Activated naive CD4-positive, alpha-beta T cell (primary cell): ENCODE measurements at regions not wholly inside any gene's neighbourhood (a gene's known extent, or its start where the extent isn't known, plus 50 kb on each side); places are given as distances from the start of the nearest gene placed in this dataset.
"Not testable (repeated sequence)": the region's sequence is repeated elsewhere in the genome, so short reads cannot be mapped to it uniquely, and the experiment has no call there.

ENCODE experiments used
- DNase-seq, 4 experiments: peaks; one replicate each; lab custom pipeline; 2025; lab: John Stamatoyannopoulos, UW

DNA sequence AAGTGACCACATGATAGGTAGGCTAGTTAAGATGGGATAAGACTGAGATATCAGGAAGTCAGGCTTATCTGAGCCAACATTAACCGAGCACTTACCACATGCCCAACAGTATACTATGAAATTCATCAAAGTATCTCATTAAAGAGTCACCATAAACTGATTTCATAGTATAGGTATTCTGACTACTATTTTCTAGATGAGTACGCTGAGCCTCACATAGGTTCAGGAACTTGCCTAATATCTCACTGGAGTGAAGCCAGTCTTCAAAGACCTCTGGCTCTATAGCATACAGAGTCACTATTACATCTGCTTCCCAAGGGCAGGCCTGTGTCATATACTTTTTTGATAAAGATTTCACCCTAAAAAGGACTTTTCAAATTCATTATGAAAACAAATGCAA is 115.6 kb upstream of the NGF start:
- DNase-seq: no peak

DNA sequence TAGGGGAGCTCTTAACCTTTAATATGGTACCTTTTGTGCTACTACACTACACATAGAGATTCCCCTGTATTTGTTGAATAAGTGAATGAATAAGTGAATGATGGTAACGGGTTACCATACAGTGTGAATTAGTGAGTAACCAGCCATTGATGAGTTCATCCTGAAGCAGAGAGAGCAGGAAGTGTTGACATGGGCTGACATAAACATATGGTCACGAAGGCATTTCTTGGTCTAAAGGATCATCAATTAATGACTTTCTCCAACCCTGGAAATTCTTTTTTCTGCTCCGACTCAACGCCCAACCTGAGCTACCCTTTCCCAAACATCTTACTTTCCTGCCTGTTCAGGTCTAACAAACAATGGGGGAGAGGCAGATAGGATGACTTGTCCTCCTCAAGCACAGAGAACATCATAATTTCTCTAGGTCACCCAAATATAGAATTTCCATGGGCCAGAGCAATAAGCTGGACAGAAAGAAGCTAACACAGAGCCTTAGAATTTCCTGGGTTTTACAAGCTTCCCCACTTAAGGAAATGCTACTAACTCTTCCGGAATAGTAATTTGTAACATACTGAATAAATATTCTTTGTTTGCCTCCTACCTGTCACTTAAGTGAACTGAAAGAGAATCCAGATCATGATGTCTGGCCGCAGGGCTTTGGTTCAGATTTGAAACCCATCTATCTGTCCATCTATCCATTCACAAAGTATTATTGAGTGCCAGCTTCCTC is 114.7 kb upstream of the NGF start:
- no peak for DNase-seq

DNA sequence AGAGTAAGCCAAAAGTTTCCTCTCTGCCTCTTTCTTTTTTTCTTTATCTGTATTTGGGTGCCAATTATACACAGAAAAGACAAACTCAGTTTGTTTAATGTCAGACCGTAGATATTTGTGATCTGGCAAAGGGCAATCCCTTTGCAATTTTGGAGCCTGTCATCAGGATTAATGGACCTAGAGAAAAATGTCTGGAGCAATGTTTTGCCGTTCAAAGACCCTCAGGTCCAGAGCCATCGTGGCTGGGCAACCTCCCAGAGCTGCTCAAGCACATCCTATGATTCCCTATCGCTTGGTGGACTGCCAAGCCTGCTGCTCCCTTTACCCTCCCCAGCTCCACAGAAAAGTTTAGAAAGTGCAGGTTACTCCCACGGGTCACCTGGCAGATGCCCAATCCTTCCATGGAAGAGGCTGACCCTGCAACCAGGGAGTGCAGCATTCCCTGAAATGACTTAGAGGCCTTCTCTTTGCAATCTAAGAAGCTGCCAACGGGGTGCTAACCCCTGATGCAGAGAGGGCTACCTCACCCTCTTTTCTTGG is 112.5 kb upstream of the NGF start:
- DNase-seq: no peak

DNA sequence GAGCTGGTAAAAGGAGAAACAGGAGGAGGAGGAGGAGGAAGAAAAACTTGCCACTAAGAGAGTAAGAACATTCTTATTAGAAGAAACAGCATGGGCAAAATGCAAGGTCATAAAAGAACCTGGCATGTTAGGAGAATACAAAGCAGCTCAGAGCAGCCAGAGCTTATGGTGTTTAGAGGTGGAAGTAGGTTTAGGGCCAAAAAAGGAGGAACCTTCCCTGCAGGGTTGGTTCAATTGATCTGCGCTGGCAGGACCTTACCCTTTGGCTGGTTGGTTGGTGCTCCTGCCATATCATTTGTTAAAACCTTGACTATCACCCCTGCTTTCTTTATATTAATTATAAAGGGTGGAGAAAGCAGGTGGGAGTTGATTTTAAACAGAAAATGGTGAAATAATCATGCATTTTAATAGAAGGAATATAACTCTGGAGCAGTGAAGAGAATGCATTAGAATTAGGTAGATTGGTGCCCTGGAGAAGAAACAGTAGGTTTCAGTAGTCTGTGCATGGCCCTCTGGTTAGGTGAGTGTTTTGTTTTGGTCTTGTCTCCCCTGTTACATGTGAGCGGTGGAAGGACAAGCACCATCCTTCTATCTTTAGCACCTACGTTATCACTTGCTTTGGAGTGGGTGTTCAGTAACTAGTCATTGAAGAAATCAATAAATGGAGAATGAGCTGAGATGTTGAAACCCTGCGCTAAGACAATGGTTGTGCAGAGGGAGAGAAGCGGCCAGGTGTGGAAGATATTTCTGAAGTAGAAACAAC is 110.4 kb upstream of the NGF start:
- DNase-seq: no peak

DNA sequence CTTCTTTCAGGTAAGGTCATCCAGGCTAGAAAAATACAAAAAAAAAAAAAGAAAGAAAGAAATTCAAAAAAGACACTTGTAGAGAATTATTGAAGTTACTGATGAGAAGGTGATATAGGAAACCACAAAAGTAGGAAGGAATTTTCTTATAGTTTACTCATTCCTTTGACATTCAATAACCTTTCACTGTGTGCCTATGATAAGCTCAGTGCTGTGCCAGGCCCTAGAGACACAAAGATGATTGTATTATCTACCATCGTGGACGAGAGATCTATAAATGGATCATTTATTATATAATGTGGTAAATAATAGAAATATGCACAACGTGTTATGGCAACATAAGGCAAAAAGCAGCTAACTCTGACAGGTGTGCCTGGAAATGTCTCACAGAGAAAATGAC is 109.6 kb upstream of the NGF start:
- no peak for DNase-seq

DNA sequence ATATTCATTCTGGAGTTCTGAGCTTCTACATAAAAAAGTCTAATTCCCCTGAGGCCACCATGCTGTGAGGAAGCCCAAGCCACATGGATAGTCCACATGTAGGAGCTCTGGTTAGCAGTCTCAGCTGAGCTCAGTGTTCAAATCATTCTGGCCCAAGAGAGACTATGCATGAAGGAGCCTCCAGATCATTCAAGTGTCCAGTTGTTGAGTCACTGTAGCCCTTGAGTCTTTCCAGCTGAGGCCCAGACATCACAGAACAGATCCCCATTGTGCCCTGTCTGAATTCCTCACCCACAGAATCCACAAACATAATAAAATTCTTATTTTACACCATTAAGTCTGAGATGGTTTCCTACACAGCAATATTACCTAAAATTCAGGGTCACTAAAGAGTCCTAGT is 107.0 kb upstream of the NGF start:
- no peak for DNase-seq

DNA sequence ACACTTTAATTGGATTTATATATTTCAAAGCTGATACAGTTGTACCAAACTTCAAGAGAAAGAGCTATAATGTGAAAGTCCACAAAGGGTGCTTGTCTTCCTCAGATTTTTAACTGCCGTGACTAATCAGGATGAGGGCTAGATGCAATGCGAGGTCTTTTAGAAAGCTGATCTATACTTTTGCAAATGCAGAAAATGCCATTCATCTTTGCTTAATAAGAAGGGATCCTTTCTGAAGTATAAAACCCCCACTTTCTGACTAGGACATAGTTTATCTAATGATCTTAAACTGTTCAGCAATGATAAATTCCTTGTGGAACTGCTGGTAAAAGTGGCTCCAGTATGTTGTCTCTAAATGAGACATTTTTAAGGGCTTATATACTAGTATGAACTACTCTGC is 102.7 kb upstream of the NGF start:
- DNase-seq: no peak

DNA sequence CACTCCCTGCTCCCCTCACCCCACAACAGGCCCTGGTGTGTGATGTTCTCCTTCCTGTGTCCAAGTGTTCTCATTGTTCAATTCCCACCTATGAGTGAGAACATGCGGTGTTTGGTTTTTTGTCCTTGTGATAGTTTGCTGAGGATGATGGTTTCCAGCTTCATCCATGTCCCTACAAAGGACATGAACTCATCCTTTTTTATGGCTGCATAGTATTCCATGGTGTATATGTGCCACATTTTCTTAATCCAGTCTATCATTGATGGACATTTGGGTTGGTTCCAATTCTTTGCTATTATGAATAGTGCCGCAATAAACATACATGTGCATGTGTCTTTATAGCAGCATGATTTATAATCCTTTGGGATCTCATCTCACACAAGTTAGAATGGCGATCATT is 101.5 kb upstream of the NGF start:
- DNase-seq: not testable (repeated sequence)

DNA sequence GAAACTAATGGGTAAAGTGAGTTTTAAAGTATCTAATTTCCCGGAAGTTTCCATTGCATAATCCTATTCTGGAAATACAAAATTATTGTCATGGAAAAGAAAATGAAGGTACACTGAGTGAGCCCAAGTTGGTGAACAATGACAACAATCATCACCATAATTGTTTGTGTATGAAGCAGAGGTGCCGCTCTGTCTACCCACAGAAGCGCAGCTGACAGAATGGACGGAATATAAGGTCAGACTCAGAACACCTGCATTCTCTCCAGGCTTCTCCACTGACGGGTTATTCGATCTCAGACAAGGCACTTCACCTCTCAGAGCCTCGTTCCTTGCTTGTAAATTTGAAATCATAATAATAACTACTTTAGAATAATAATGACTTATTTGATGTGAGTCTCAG is 99.1 kb upstream of the NGF start:
- DNase-seq: no peak

DNA sequence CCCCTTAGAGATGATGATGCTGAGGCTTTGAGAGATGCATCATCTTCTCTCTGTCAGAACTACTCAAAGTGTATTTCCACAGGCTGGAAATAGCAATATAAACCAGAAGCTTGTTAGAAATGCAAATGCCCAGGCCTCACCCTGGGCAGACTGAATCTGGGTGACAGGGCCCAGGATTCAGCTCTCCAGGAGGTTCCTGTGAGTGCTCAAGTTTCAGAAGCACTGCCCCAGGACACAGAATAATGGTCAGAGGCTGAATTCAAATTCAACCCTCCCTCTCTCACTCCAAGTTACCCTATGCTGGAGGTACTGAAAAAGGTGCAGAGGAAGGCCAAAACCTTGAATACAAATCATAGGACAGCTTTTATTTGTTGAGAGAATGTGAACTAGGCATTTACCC is 98.5 kb upstream of the NGF start:
- no peak for DNase-seq

DNA sequence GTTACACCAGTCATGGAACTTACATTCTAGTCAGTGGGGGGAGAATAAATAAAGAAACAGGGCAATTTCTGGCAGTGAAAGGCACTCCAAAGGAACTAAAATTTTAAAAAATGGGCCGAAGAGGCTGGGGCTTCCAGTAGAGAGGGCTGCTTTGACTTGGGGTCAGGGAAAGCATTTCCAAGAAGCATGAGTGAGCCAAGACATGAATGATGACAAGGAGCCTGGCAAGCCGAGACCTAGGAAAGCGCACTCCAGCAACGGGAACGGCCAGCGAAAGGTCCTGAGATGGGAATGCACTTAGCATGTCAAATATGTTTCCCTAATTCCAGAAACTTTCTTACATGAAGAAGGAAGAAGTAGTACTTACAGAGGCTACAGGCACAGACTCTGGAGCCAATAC is 95.4 kb upstream of the NGF start:
- no peak for DNase-seq

DNA sequence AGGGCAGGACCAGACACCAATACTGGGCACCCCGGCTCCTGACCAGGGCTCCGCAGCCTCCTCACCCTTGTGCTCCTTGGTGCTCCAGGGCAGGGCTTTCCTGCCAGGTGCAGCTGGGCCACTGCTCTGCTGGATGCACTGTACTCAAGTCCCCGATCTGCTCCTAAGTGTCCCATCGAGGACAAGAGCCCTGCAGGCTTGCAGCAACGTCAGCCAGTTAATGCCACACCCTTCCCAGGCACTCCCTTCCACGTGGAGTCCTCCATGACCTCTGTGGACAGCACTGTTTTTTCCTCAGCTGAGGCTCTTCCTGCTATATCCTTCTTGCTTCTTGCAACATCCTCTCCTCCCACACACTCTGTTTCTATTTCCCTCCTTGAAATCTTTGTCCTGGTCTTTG is 94.0 kb upstream of the NGF start:
- no peak for DNase-seq

DNA sequence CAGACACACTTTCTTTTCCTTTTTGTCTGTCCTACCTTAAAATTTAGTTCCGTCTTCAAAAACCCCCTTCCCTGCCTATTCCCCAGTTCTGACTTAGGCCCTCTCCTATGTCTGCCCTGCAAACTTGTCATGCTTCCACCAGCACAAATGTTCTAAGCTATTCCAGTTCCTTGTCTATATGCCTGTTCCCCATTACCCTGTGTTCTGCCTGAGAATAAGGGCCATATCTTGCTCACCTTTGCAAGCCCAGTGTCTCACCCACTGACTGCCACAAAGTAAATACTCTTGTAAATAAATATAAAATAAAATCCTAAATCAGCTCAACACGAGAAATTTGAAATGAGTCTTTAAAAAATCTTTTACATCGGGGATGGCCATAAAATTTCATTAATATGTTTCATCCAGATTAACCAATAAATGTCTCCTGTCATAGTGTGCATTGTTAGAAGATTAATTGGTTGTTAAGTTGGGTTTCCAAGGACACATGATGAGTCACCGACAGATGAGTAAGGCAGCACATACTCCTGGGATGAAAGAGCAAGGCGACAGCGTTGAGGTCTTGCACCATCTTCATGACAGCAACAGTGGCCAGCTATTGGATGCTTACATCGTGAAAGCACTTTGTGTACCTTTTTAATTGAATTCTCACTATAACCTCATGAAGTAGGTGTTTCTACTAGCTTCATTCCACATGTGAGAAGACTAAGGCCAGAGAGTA is 92.6 kb upstream of the NGF start:
- no peak for DNase-seq

DNA sequence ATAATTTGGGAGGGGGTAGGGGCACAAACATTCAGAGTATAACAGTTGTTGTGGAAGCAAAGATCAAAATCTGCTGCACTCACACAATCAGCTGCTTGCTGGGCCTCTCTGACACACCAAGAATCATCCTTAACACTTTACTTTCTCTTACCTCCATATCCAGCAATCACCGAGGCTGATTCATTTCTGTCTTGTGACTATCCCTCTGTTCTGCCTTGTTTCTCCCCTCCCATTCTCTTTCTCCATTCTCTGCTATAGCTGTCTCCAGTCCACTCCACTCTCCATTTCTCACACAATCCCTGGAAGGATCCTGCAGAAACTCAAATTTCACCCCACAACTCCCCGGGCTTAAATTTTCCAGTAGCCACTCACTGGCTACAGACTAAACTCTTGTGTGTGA is 91.8 kb upstream of the NGF start:
- no peak for DNase-seq

DNA sequence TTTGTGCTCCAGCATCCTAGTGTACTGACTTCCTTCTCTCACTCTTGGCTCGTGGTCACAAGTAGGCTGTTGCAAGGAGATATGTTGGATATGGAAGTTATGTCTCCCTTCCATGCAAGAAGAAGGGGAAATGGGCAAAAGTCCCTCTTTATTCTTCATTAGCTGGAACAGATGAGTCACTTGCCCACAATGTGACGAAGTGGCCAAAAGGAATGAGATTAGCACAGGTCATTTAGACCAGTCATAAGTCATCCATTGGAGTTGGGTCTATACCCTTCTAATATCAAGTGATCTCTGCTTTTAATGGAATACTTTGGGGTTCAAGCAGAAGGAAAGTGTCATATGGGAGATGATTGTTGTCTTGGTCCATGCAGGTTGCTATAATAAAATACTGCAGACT is 91.2 kb upstream of the NGF start:
- DNase-seq: no peak

DNA sequence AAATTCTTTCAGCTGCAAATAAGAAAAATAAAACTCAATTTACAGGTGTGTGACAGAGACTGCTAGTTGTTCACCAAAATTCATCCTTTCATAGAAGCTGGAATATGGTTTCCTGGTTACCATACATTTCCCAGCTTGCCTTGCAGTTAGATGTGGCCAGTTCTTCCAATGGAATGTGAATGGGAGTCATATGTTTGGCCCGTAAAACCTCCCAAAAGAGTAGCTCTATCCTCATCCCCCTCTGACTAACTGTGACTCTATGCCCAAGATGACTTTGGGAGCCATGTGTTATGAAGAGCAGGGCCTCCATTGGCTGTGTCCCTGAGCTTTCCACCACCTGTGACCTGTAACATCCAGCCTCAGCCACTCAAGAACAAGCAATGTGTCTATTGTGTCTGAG is 90.6 kb upstream of the NGF start:
- no peak for DNase-seq

DNA sequence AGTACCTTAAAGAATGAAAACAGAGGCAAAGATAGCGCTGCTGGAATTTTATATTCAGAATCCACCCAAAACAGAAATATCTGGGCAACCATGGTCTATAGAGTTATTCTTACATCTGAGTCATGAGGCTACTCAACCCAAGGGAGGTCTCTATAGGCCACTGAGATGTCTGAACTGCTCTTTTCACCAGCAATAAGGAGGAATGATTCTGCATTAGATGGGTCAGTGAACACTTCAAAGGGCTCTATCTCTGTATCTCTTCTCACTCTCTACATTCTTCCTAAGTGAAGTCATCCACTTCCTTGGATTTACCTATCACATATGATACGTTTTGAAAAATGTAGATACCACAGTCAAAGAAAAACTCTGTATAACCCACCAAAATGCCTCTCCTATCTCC is 90.2 kb upstream of the NGF start:
- DNase-seq: no peak

DNA sequence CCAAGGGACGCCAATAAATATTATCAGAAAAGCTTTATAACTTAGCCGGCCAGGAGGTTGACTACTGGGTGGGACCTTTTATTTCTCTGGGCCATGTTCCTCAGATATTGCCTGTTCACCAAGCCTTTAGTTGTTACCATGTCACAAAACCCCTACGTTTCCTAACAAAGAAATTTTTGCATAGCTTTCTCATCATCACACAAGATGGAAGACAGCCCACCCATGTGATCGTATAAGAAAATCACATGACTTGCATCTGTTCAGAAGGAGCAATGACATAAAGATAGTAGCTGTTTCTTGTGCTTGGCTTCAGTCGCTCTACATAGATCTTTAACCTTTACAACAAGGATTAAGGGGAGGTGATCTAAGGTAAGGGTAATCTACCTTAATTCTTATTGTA is 88.9 kb upstream of the NGF start:
- no peak for DNase-seq

DNA sequence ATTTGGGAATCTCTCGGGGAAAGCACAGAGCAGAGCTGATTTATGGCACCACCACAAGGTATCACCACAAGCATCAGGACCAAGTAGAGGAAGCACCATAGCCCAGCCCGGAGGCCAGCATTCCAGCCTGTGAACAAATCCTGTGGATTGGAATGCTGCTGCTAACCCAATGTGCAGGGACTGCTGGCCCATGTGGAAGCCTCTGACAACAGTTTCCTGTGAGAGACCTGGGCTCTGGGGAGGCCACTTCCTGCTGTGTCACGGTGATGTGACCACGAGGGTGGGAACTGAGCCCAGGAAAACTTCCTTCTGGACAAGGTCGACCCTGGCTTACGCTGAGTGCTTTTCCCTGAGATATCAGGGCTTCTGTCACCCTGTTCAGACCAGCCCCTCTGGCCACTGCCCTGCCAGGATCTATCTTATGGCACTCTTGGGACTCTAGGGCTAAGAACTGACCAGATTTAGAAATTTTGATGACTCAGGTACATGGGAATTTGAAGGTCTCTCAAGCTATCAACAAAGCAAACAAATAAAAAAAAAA is 88.3 kb upstream of the NGF start:
- no peak for DNase-seq

DNA sequence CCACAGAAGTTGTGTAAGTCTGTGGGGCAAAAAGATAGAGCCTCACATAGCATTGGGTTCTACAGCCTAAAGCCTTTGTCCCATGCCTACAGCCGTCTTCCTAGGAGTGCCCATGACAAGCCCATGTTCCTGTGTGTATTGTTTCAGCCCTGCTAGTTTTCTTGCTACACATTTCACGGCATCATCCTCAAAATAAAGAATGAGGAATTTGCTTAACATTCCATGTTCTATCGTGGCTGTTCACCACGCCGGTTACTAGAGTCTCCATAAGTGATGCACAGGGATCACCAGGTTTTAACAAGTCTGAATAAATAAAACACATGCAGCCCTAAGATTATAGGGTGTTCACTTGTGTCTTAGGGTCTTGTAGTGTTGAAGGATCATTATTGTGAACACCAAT is 87.4 kb upstream of the NGF start:
- DNase-seq: no peak

DNA sequence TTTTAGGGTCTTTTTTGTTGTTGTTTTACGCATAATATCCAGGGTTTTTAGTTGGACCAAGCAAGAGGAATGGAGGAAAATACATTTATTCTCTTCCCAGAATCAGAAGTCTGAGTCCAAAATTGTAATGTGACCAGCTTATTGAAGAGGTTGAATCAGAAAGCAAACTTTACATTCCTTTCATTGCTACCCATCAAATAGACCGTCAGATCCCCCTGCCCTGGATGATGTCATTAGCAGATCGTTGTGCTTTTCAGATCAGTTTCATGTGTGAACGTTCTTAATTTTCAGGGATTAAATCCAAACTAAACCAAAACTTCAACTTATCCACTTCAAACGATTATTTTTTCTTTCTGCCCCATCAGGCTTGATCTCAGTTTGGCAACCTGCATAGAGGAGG is 85.7 kb upstream of the NGF start:
- no peak for DNase-seq

DNA sequence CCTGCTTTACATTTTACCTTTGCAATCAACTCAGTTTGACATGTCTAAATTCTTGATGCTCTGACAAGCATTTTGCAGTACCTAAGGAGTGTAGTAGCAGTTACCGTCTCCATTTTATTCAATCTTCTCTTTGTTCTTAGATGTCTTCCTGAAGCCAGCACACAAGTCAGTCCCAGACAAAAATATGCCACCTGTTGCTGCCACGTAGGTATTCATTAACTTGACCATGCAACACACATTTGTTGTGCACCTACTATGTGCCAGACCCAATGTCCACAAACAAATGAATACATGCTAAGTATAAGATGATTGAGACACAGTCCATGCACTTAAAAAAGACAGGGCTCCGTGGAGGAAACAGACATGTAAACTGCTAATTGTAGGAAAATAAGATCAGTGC is 81.5 kb upstream of the NGF start:
- no peak for DNase-seq

DNA sequence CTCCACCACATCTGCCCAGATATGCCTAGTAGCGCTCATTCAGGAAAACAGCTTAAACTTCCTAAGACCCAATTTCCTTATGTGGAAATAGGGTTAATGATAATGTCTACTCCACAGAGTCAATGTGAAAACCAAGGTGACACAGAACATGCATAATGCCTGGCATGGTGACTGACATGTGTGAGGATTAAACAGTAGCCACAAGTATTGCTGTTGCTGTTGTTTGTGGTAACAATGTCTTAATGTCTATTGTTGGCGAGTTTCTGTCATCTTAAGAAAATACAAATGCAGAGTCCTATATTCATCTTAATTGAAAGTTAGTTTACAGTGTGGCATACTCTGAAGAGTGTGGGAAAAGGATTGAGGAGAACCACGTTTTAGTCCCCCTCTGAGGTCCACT is 75.6 kb upstream of the NGF start:
- DNase-seq: no peak
